ENCODE measurements at regions not wholly inside any gene's neighbourhood (a gene's known extent, or its start where the extent isn't known, plus 50 kb on each side); places are given as distances from the start of the nearest gene placed in this dataset.

- no peaks in the 10 kb centered on the region for H3K79me2 ChIP-seq (ENCODE audit: insufficient read depth, low read length)
- no peaks in the 10 kb centered on the region for H4K20me1 ChIP-seq (ENCODE audit: low read depth, low read length)
- H3K9ac ChIP-seq (ENCODE audit: low read length), result no peak overlapping the region
- no peak overlapping the region for H3K4me2 ChIP-seq (ENCODE audit: low read depth, low read length, poor library complexity, severe bottlenecking)
- H3F3A ChIP-seq (ENCODE audit: insufficient read depth), result no peaks in the 10 kb centered on the region
- H3K9me3 ChIP-seq (ENCODE audit: insufficient read depth, low read length), result no peaks in the 10 kb centered on the region
- H3K27ac ChIP-seq (ENCODE audit: low read depth, low read length), result no peak overlapping the region
- TF ChIP-seq EZH2phosphoT487 (conservative IDR thresholded peaks at IDR 0.05; ENCODE audit: low read length), result no peak
- TF ChIP-seq CTCF (IDR thresholded peaks at IDR 0.05; ENCODE audit: insufficient read depth, low read length, poor library complexity, severe bottlenecking), result no peak
- no peaks in the 10 kb centered on the region for H3K36me3 ChIP-seq (ENCODE audit: low read length)
- no peak overlapping the region for H3K4me3 ChIP-seq (ENCODE audit: insufficient read depth, low read length, poor library complexity, severe bottlenecking)
- H2AFZ ChIP-seq (ENCODE audit: low read depth, low read length, severe bottlenecking), result no peak overlapping the region
- no peaks in the 10 kb centered on the region for H3K9me2 ChIP-seq (replicated peaks; ENCODE audit: insufficient read depth, low read length)
- no peaks in the 10 kb centered on the region for H3K27me3 ChIP-seq (ENCODE audit: low read length)
These were observed 125.2 kb upstream of the SPON1 start for GRCh38 chr11:13837286-13837685.

GRCh38 chr11:13841393-13841792 lies 121.1 kb upstream of the SPON1 start:
- Histone ChIP-seq H3K9me3 (ENCODE audit: insufficient read depth, low read length) (no peaks in the 10 kb centered on the region), H3K4me3 (ENCODE audit: insufficient read depth, low read length, poor library complexity, severe bottlenecking) (no peak overlapping the region), H3K9me2 (replicated peaks; ENCODE audit: insufficient read depth, low read length) (no peaks in the 10 kb centered on the region), H3F3A (ENCODE audit: insufficient read depth) (no peaks in the 10 kb centered on the region), H2AFZ (ENCODE audit: low read depth, low read length, severe bottlenecking) (no peak overlapping the region), H3K27me3 (ENCODE audit: low read length) (no peaks in the 10 kb centered on the region), H3K36me3 (ENCODE audit: low read length) (no peaks in the 10 kb centered on the region), H3K79me2 (ENCODE audit: insufficient read depth, low read length) (no peaks in the 10 kb centered on the region), H4K20me1 (ENCODE audit: low read depth, low read length) (no peaks in the 10 kb centered on the region), H3K9ac (ENCODE audit: low read length) (no peak overlapping the region), H3K27ac (ENCODE audit: low read depth, low read length) (no peak overlapping the region), H3K4me2 (ENCODE audit: low read depth, low read length, poor library complexity, severe bottlenecking) (no peak overlapping the region)
- no peak for TF ChIP-seq CTCF (IDR thresholded peaks at IDR 0.05; ENCODE audit: insufficient read depth, low read length, poor library complexity, severe bottlenecking)
- TF ChIP-seq EZH2phosphoT487 (conservative IDR thresholded peaks at IDR 0.05; ENCODE audit: low read length), result no peak

GRCh38 chr11:13848031-13848430 lies 114.5 kb upstream of the SPON1 start:
- Histone ChIP-seq H3K9me3 (ENCODE audit: insufficient read depth, low read length) (no peaks in the 10 kb centered on the region), H3K79me2 (ENCODE audit: insufficient read depth, low read length) (no peaks in the 10 kb centered on the region), H3K9me2 (replicated peaks; ENCODE audit: insufficient read depth, low read length) (no peaks in the 10 kb centered on the region), H3K4me3 (ENCODE audit: insufficient read depth, low read length, poor library complexity, severe bottlenecking) (no peak overlapping the region), H4K20me1 (ENCODE audit: low read depth, low read length) (no peaks in the 10 kb centered on the region), H3K9ac (ENCODE audit: low read length) (no peak overlapping the region), H3K36me3 (ENCODE audit: low read length) (no peaks in the 10 kb centered on the region), H3K27ac (ENCODE audit: low read depth, low read length) (no peak overlapping the region), H3F3A (ENCODE audit: insufficient read depth) (no peaks in the 10 kb centered on the region), H2AFZ (ENCODE audit: low read depth, low read length, severe bottlenecking) (no peak overlapping the region), H3K27me3 (ENCODE audit: low read length) (no peaks in the 10 kb centered on the region), H3K4me2 (ENCODE audit: low read depth, low read length, poor library complexity, severe bottlenecking) (no peak overlapping the region)
- no peak for TF ChIP-seq CTCF (IDR thresholded peaks at IDR 0.05; ENCODE audit: insufficient read depth, low read length, poor library complexity, severe bottlenecking)

All from SU-DHL-6 (cell line).